SH-SY5Y (cell line): ENCODE measurements at regions not wholly inside any gene's neighbourhood (a gene's known extent, or its start where the extent isn't known, plus 50 kb on each side); places are given as distances from the start of the nearest gene placed in this dataset.

Experiments used
- GATA2 ChIP-seq: IDR thresholded peaks from 2 replicates; pipeline ENCODE4 v1.6.1; 2011; ENCODE audit warnings: mild to moderate bottlenecking, low read depth, low read length
- GATA3 ChIP-seq: IDR thresholded peaks from 2 replicates; pipeline ENCODE4 v1.6.1; 2011; ENCODE audit warnings: low read depth, mild to moderate bottlenecking, low read length, moderate library complexity

DNA sequence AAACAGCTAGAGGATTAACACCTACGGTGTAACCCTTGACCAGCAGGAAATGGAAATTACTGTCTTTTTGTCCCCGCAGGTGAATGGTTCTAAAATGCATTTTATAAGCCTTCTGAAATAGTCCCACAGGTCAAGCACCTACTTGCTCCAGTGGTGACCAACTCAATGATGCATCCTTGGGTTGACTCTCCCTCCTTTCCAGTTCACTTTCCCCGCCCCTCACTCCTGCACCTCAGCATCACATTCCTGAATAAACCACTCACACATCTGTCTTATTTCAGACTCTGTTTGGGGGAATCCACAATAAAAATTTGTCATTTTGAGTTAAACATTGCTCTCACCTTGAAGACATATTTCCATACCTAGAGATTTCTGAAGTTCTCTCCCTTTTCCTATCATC lies 446.0 kb upstream of the TNP1 start:
- TF ChIP-seq GATA2, result no peak
- no peak for TF ChIP-seq GATA3
